B cell (primary cell): ENCODE measurements at regions not wholly inside any gene's neighbourhood (a gene's known extent, or its start where the extent isn't known, plus 50 kb on each side); places are given as distances from the start of the nearest gene placed in this dataset.

Experiments
- ATAC-seq: fragments of 200-7000 bp; cut with Tn5 transposase; one replicate; pipeline ENCODE4 v1.10.0; 2021; ENCODE audit warnings: low read depth, mild to moderate bottlenecking, moderate number of reproducible peaks, moderate library complexity
- CTCF ChIA-PET: fragments of 350-600 bp; sonication (Branson Sonifier 250); formaldehyde crosslinking; loops from one replicate; lab custom pipeline; 2021; ENCODE audit warnings: antibody characterized with exemption, inconsistent platforms; lab: Charles Lee
- POLR2A ChIA-PET: fragments of 350-600 bp; sonication (Branson Sonifier 250); formaldehyde crosslinking; loops from one replicate; lab custom pipeline; 2021; ENCODE audit warnings: antibody characterized with exemption; lab: Charles Lee
- DNase-seq: peaks from one replicate; pipeline ENCODE4 v3.0.0; 2013
- H2AFZ ChIP-seq: 2 replicates; pipeline ENCODE4 v1.6.1; 2012; ENCODE audit warnings: mild to moderate bottlenecking, low read depth, low read length; ENCODE audit not compliant: insufficient read depth, poor library complexity, severe bottlenecking
- H3K27ac ChIP-seq, 2 donors: 1 replicate in 1 of 2; 2 replicates in 1 of 2; pipeline ENCODE4 v1.5.1; 2012 to 2013; ENCODE audit warnings: low read length in 2 of 2, mild to moderate bottlenecking in 2 of 2, moderate library complexity in 1 of 2
- H3K27me3 ChIP-seq, 4 experiments: fragments of 200-600 bp in 1 of 4; sonication (generic) in 1 of 4; replicated peaks in 1 of 4; 1 replicate in 2 of 4; 2 replicates in 2 of 4; pipeline versions ENCODE4 v1.6.1 to v1.7.0; 2013 to 2016; ENCODE audit warnings: low read length in 3 of 4, mild to moderate bottlenecking in 2 of 4, mixed read lengths in 1 of 4, moderate library complexity in 1 of 4; ENCODE audit not compliant: insufficient read depth in 4 of 4, control insufficient read depth in 3 of 4; ENCODE audit errors: control extremely low read depth in 1 of 4
- H3K36me3 ChIP-seq, 2 experiments: replicated peaks in 1 of 2; 1 replicate in 1 of 2; 2 replicates in 1 of 2; pipeline versions ENCODE4 v1.6.1 to v1.7.1; 2013; ENCODE audit warnings: low read length in 1 of 2; ENCODE audit not compliant: insufficient read depth in 2 of 2, control insufficient read depth in 1 of 2; ENCODE audit errors: control extremely low read depth in 1 of 2, extremely low read depth in 1 of 2
- H3K4me1 ChIP-seq, 2 donors: fragments of 200-600 bp in 1 of 2; sonication (generic) in 1 of 2; 1 replicate in 1 of 2; 2 replicates in 1 of 2; pipeline versions ENCODE4 v1.5.1 to v1.6.1; 2013 to 2017; ENCODE audit warnings: low read length in 2 of 2; ENCODE audit not compliant: control insufficient read depth in 2 of 2, insufficient read depth in 2 of 2
- H3K4me2 ChIP-seq: replicated peaks from 2 replicates; pipeline ENCODE3; 2012; ENCODE audit warnings: mild to moderate bottlenecking, low read depth, low read length; ENCODE audit not compliant: poor library complexity, severe bottlenecking
- H3K4me3 ChIP-seq, 5 experiments: fragments of 200-600 bp in 1 of 5; sonication (generic) in 1 of 5; 1 replicate in 3 of 5; 2 replicates in 2 of 5; pipeline versions ENCODE4 v1.5.1 to v1.7.0; 2011 to 2016; ENCODE audit warnings: low read length in 4 of 5, mild to moderate bottlenecking in 4 of 5, low read depth in 2 of 5, control low read depth in 1 of 5, moderate library complexity in 1 of 5; ENCODE audit not compliant: insufficient read depth in 1 of 5; ENCODE audit errors: control extremely low read depth in 1 of 5, extremely low read depth in 1 of 5
- H3K79me2 ChIP-seq: fragments of 200-600 bp; sonication (generic); one replicate; pipeline ENCODE4 v1.6.0; 2016; ENCODE audit warnings: low read length; ENCODE audit not compliant: control insufficient read depth, insufficient read depth
- H3K9ac ChIP-seq: fragments of 200-600 bp; sonication (generic); 2 replicates; pipeline ENCODE4 v1.6.1; 2017; ENCODE audit warnings: mild to moderate bottlenecking, low read length, moderate library complexity
- H3K9me3 ChIP-seq, 3 donors: one replicate each; pipeline versions ENCODE4 v1.6.1 to v1.7.1; 2013; ENCODE audit warnings: low read length in 2 of 3; ENCODE audit not compliant: control insufficient read depth in 2 of 3, insufficient read depth in 1 of 3; ENCODE audit errors: control extremely low read depth in 1 of 3
- H4K20me1 ChIP-seq: 2 replicates; pipeline ENCODE4 v1.6.0; 2012; ENCODE audit warnings: mild to moderate bottlenecking, low read length; ENCODE audit not compliant: insufficient read depth, control insufficient read depth, poor library complexity, severe bottlenecking
- H3K27ac Mint-ChIP-seq: one replicate; pipeline ENCODE4 v1.8.0; 2021; ENCODE audit warnings: mixed read lengths
- H3K27me3 Mint-ChIP-seq: one replicate; pipeline ENCODE4 v1.8.0; 2021; ENCODE audit warnings: mixed read lengths
- H3K4me1 Mint-ChIP-seq: one replicate; pipeline ENCODE4 v1.8.0; 2021; ENCODE audit warnings: mixed read lengths
- H3K4me3 Mint-ChIP-seq: one replicate; pipeline ENCODE4 v1.8.0; 2021; ENCODE audit warnings: mixed read lengths
- H3K9me3 Mint-ChIP-seq: one replicate; pipeline ENCODE4 v1.8.0; 2022; ENCODE audit warnings: mixed read lengths; ENCODE audit not compliant: insufficient read depth
- EZH2 ChIP-seq: IDR thresholded peaks from 2 replicates; pipeline ENCODE4 v1.6.1; 2012; ENCODE audit warnings: borderline replicate concordance, low read depth, mild to moderate bottlenecking, moderate library complexity, low read length; ENCODE audit not compliant: insufficient read depth, poor library complexity, severe bottlenecking
- WGBS: methylation state at CpG from one replicate; pipeline ENCODE4 v1.1.5; 2013; ENCODE audit warnings: missing lambda C conversion rate; ENCODE audit not compliant: insufficient coverage; 5-methylcytosine and 5-hydroxymethylcytosine counted together
- intact Hi-C: fragments of 100-400 bp; cut with micrococcal nuclease; formaldehyde crosslinking; loops from one replicate; pipeline ENCODE4 v1.10.0; 2022
- TF ChIP-seq, protein P1 (sequence below): fragments of 200-600 bp; IDR thresholded peaks from one replicate; pipeline ENCODE4 v1.8.0; 2022; ENCODE audit warnings: antibody characterized with exemption, mild to moderate bottlenecking

DNA sequence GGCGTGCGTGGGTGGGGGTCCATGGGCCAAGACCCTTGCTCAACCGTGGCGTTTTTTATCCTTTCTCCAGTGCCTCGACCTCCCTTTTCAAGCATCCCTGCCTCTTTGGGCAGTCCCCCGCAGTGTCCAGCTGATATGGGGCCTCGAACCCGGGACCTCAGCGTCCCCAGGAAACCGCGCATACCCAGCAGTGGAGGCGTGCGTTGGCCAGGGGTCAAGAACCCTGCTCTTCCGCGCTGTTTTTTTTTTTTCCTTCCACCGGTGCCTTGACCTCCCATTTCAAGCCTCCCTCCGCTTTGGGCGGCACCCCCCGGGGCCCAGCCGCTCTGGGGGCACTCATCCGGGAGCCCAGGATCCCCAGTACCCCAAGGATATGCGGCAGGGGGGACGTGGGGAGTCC lies 325.8 kb downstream of the ALG10 start:
- Mint-ChIP-seq H3K4me3 (no peak overlapping the region), H3K27ac (no peak overlapping the region)
- no peak for ATAC-seq

DNA sequence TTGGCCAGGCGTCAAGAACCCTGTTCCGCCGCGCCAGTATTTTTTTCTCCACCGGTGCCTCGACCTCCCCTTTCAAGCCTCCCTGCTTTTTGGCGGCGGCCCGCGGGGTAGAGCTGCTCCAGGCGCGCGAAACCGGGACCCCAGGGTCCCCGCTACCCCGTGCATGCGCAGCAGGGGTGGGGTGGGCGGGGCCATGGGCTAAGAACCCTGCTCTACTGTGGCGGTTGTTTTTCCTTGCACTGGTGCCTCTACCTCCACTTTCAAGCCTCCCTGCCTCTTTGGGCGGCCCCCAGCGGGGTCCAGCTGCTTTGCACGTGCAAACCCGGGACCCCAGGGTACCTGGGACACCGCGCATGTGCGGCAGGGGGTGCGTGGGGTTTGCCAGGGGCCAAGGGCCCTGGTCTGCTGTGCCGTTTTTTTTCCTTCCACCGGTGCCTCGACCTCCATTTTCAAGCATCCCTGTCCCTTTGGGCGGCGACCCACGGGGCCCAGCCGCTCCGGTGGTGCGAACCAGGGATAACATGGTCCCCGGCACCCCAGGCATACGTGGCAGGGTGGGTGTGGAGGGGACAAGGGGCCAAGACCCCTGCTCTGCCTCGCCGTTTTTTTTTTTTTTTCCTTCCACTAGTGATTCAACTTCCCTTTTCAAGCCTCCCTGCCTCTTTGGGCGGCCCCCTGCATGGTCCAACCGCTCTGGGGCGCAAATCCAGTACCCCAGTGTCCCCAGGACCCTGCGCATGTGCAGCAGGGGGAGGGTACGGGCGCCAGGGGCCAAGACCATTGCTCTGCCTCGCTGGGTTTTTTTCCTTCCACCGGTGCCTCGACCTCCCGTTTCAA lies 326.8 kb downstream of the ALG10 start:
- H3K9me3 Mint-ChIP-seq = no peaks in the 10 kb centered on the region
- no peak overlapping the region for H2AFZ ChIP-seq

More for the DNA sequence above, 325.8 kb downstream of the ALG10 start:
- CTCF ChIA-PET = no interaction called here
- Mint-ChIP-seq H3K9me3 (no peaks in the 10 kb centered on the region), H3K27me3 (no peaks in the 10 kb centered on the region), H3K4me1 (no peaks in the 10 kb centered on the region)
- peaks cover 0 to 99% (median 5%) of the 10 kb centered on the region in 3 donors for H3K9me3 ChIP-seq
- no peak for DNase-seq
- H3K4me2 ChIP-seq = no peak overlapping the region
- no peak overlapping the region for H3K27ac ChIP-seq
- H3K36me3 ChIP-seq = no peaks in the 10 kb centered on the region
- no peak for TF ChIP-seq EZH2
- TF ChIP-seq, protein P1, sequence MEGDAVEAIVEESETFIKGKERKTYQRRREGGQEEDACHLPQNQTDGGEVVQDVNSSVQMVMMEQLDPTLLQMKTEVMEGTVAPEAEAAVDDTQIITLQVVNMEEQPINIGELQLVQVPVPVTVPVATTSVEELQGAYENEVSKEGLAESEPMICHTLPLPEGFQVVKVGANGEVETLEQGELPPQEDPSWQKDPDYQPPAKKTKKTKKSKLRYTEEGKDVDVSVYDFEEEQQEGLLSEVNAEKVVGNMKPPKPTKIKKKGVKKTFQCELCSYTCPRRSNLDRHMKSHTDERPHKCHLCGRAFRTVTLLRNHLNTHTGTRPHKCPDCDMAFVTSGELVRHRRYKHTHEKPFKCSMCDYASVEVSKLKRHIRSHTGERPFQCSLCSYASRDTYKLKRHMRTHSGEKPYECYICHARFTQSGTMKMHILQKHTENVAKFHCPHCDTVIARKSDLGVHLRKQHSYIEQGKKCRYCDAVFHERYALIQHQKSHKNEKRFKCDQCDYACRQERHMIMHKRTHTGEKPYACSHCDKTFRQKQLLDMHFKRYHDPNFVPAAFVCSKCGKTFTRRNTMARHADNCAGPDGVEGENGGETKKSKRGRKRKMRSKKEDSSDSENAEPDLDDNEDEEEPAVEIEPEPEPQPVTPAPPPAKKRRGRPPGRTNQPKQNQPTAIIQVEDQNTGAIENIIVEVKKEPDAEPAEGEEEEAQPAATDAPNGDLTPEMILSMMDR = no peak
- H3K27me3 ChIP-seq = no peaks in the 10 kb centered on the region
- no peak overlapping the region for H3K9ac ChIP-seq
- WGBS = 79% methylated on average over 23 of the region's 23 CpGs
- intact Hi-C loops = no loop called here
- H3K79me2 ChIP-seq = no peaks in the 10 kb centered on the region
- POLR2A ChIA-PET = no interaction called here
- H3K4me1 ChIP-seq = no peaks in the 10 kb centered on the region
- H2AFZ ChIP-seq = no peak overlapping the region
- H4K20me1 ChIP-seq = no peaks in the 10 kb centered on the region
- H3K4me3 ChIP-seq = no peak overlapping the region

More for the DNA sequence above, 326.8 kb downstream of the ALG10 start:
- Mint-ChIP-seq H3K27me3 (no peaks in the 10 kb centered on the region), H3K27ac (no peak overlapping the region), H3K4me3 (no peak overlapping the region), H3K4me1 (no peaks in the 10 kb centered on the region)
- H4K20me1 ChIP-seq = no peaks in the 10 kb centered on the region
- CTCF ChIA-PET = no interaction called here
- no peak for ATAC-seq
- no peak overlapping the region for H3K27ac ChIP-seq
- no peaks in the 10 kb centered on the region for H3K27me3 ChIP-seq
- H3K79me2 ChIP-seq = no peaks in the 10 kb centered on the region
- H3K9ac ChIP-seq = no peak overlapping the region
- H3K36me3 ChIP-seq = no peaks in the 10 kb centered on the region
- WGBS = 56% methylated on average over 40 of the region's 50 CpGs
- DNase-seq = no peak
- no peak overlapping the region for H3K4me2 ChIP-seq
- intact Hi-C loops = no loop called here
- TF ChIP-seq, protein P1 = no peak
- no peak for TF ChIP-seq EZH2
- POLR2A ChIA-PET = no interaction called here
- H3K4me1 ChIP-seq = no peaks in the 10 kb centered on the region
- H3K4me3 ChIP-seq = no peak overlapping the region
- H3K9me3 ChIP-seq = peaks cover 0 to 99% (median 5%) of the 10 kb centered on the region in 3 donors
